A549 (cell line): ENCODE measurements at regions not wholly inside any gene's neighbourhood (a gene's known extent, or its start where the extent isn't known, plus 50 kb on each side); places are given as distances from the start of the nearest gene placed in this dataset.

Experiments
- ATAC-seq, 2 experiments: fragments of 200-7000 bp in 1 of 2; fragments of >200 bp in 1 of 2; cut with Nextera tagmentation in 1 of 2; cut with Tn5 transposase in 1 of 2; 3 replicates each; pipeline versions ENCODE4 v1.8.0 to v1.9.1; 2018 to 2020; ENCODE audit warnings: mild to moderate bottlenecking in 1 of 2, moderate library complexity in 1 of 2
- CTCF ChIA-PET: fragments of 300-600 bp; sonication (Branson Sonifier 250); formaldehyde crosslinking; extraction: SDS; loops from one replicate; lab custom pipeline; 2021; ENCODE audit warnings: antibody characterized with exemption, inconsistent platforms; lab: Yijun Ruan, JAX
- POLR2A ChIA-PET: fragments of 350-600 bp; formaldehyde crosslinking; extraction: SDS; loops from one replicate; lab custom pipeline; 2021; ENCODE audit warnings: antibody characterized with exemption, inconsistent platforms; lab: Yijun Ruan, JAX
- DNase-seq, 2 experiments: peaks; one replicate each; pipeline versions ENCODE4 v3.0.0 to v3.0.0-alpha.2; 2011 to 2016; ENCODE audit warnings: low read depth in 1 of 2, low spot score in 1 of 2
- FAIRE-seq: peaks from 2 replicates; lab custom pipeline; 2011; peaks lifted over from hg19 to GRCh38; lab: Jason Lieb, UNC
- H3K27ac ChIP-seq, 2 experiments: fragments of >200 bp; sonication (Bioruptor Twin); formaldehyde crosslinking; 3 replicates each; pipeline ENCODE4 v1.5.1; 2016 to 2017
- H3K4me1 ChIP-seq: fragments of >200 bp; sonication (Bioruptor Twin); formaldehyde crosslinking; 3 replicates; pipeline ENCODE4 v1.6.1; 2016
- H3K4me2 ChIP-seq: fragments of >200 bp; sonication (Bioruptor Twin); formaldehyde crosslinking; 3 replicates; pipeline ENCODE4 v1.6.1; 2016
- H3K4me3 ChIP-seq: fragments of >200 bp; sonication (Bioruptor Twin); formaldehyde crosslinking; 3 replicates; pipeline ENCODE4 v1.5.1; 2016
- H3K9me3 ChIP-seq: fragments of >200 bp; sonication (Bioruptor Twin); formaldehyde crosslinking; 3 replicates; pipeline ENCODE4 v1.6.1; 2016
- BHLHE40 ChIP-seq: IDR thresholded peaks from 2 replicates; pipeline ENCODE4 v1.6.1; 2012; ENCODE audit warnings: low read depth, low read length, inconsistent platforms
- CBX8 ChIP-seq: fragments of 200-600 bp; sonication (generic); IDR thresholded peaks from 2 replicates; pipeline ENCODE4 v1.6.1; 2016
- CHD4 ChIP-seq: fragments of 200-600 bp; sonication (generic); IDR thresholded peaks from 2 replicates; pipeline ENCODE4 v1.6.1; 2016; ENCODE audit warnings: antibody characterized with exemption, mild to moderate bottlenecking, borderline replicate concordance
- EHF ChIP-seq: fragments of 250-450 bp; sonication (Bioruptor Pico); IDR thresholded peaks from 2 replicates; pipeline ENCODE4 v1.5.0; 2020; ENCODE audit warnings: mild to moderate bottlenecking
- EHMT2 ChIP-seq: fragments of 200-600 bp; sonication (generic); IDR thresholded peaks from 2 replicates; pipeline ENCODE4 v1.6.1; 2016; ENCODE audit warnings: antibody characterized with exemption, low read depth, mild to moderate bottlenecking, moderate library complexity
- FOSB ChIP-seq: fragments of 250-450 bp; sonication (Bioruptor Pico); IDR thresholded peaks from 2 replicates; pipeline ENCODE4 v1.5.0; 2020; ENCODE audit warnings: mild to moderate bottlenecking, moderate library complexity
- HDAC2 ChIP-seq: fragments of 200-600 bp; sonication (generic); IDR thresholded peaks from 2 replicates; pipeline ENCODE4 v1.6.1; 2016
- HEYL ChIP-seq: fragments of 250-450 bp; sonication (Bioruptor Pico); IDR thresholded peaks from 2 replicates; pipeline ENCODE4 v1.8.0; 2021; ENCODE audit warnings: mild to moderate bottlenecking, moderate library complexity
- JUN ChIP-seq, 2 experiments: fragments of >200 bp; sonication (Bioruptor Twin); formaldehyde crosslinking; IDR thresholded peaks; 2 replicates in 1 of 2; 3 replicates in 1 of 2; pipeline ENCODE4 v1.6.1; 2016 to 2017
- JUNB ChIP-seq: fragments of >200 bp; sonication (Bioruptor Twin); formaldehyde crosslinking; IDR thresholded peaks from 2 replicates; pipeline ENCODE4 v1.6.1; 2016
- MAZ ChIP-seq: fragments of 150-350 bp; IDR thresholded peaks from 2 replicates; pipeline ENCODE4 v1.6.1; 2014; ENCODE audit warnings: antibody characterized with exemption, low read depth, low read length, borderline replicate concordance
- PHF8 ChIP-seq: fragments of 200-600 bp; sonication (generic); IDR thresholded peaks from 2 replicates; pipeline ENCODE4 v1.6.1; 2016; ENCODE audit warnings: low read depth, mild to moderate bottlenecking, antibody characterized with exemption, moderate library complexity, borderline replicate concordance
- RAD21 ChIP-seq, 2 experiments: fragments of >200 bp in 1 of 2; sonication (Bioruptor Twin) in 1 of 2; formaldehyde crosslinking in 1 of 2; IDR thresholded peaks in 1 of 2; conservative IDR thresholded peaks in 1 of 2; 2 replicates in 1 of 2; 3 replicates in 1 of 2; pipeline ENCODE4 v1.6.1; 2012 to 2018; ENCODE audit warnings: inconsistent platforms in 1 of 2
- RARB ChIP-seq: fragments of 250-450 bp; sonication (Bioruptor Pico); IDR thresholded peaks from 2 replicates; pipeline ENCODE4 v1.8.0; 2021; ENCODE audit warnings: mild to moderate bottlenecking, moderate library complexity
- TFCP2L1 ChIP-seq: fragments of 250-450 bp; sonication (Bioruptor Pico); IDR thresholded peaks from 2 replicates; pipeline ENCODE4 v1.5.0; 2021; ENCODE audit warnings: mild to moderate bottlenecking
- ZC3H11A ChIP-seq: fragments of 450-650 bp; IDR thresholded peaks from 2 replicates; pipeline ENCODE4 v1.6.1; 2014; ENCODE audit warnings: antibody characterized with exemption, mild to moderate bottlenecking
- ZFP36 ChIP-seq: fragments of 450-650 bp; IDR thresholded peaks from 2 replicates; pipeline ENCODE4 v1.6.1; 2014; ENCODE audit warnings: borderline replicate concordance; ENCODE audit not compliant: partially characterized antibody
- ZSCAN20 ChIP-seq: fragments of 250-450 bp; sonication (Bioruptor Pico); IDR thresholded peaks from 2 replicates; pipeline ENCODE4 v1.8.0; 2022; ENCODE audit warnings: mild to moderate bottlenecking, moderate library complexity
- WGBS: methylation state at CpG from one replicate; pipeline ENCODE4 v1.1.6; 2017; ENCODE audit errors: missing lambda C conversion rate; 5-methylcytosine and 5-hydroxymethylcytosine counted together
- TF ChIP-seq, protein P1 (sequence below): fragments of >200 bp; sonication (Bioruptor Twin); formaldehyde crosslinking; IDR thresholded peaks from 3 replicates; pipeline ENCODE4 v1.5.1; 2016
- TF ChIP-seq, protein P2 (sequence below): fragments of 450-650 bp; IDR thresholded peaks from 2 replicates; pipeline ENCODE4 v1.6.1; 2014; ENCODE audit warnings: antibody characterized with exemption
- TF ChIP-seq, protein P3 (sequence below): fragments of >200 bp; sonication (Bioruptor Twin); formaldehyde crosslinking; IDR thresholded peaks from 3 replicates; pipeline ENCODE4 v1.6.1; 2016
- TF ChIP-seq, protein P4 (sequence below): fragments of 250-450 bp; sonication (Bioruptor Pico); IDR thresholded peaks from 2 replicates; pipeline ENCODE4 v1.5.0; 2021; ENCODE audit warnings: mild to moderate bottlenecking, moderate library complexity, borderline replicate concordance
- TF ChIP-seq, protein P5 (sequence below): fragments of >200 bp; sonication (Bioruptor Twin); formaldehyde crosslinking; IDR thresholded peaks from 2 replicates; pipeline ENCODE4 v1.6.1; 2016
- TF ChIP-seq, protein P6 (sequence below): fragments of 200-600 bp; sonication (generic); IDR thresholded peaks from 2 replicates; pipeline ENCODE4 v1.6.1; 2016; ENCODE audit warnings: antibody characterized with exemption, mild to moderate bottlenecking, moderate library complexity

DNA sequence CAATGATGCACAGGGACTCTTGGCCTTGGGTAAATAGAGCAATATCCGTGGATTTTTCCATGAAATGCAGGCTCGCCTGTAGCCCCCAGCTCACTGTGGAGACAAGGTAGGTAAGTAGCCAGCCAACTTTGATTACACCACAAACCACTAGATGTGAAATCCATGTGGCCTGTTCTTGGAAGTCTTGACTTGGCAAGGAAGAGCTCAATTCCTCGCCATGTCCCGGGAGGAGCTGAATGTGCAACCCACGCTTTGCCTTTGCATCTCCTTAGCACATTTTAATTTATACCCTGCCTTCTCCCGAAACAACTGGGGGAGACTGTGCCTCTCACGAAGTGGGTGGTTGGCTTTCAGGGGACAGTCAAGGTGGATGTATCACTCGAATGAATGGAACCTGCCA lies 347.7 kb upstream of the MKI67 start (continued):
- TF ChIP-seq, protein P1, sequence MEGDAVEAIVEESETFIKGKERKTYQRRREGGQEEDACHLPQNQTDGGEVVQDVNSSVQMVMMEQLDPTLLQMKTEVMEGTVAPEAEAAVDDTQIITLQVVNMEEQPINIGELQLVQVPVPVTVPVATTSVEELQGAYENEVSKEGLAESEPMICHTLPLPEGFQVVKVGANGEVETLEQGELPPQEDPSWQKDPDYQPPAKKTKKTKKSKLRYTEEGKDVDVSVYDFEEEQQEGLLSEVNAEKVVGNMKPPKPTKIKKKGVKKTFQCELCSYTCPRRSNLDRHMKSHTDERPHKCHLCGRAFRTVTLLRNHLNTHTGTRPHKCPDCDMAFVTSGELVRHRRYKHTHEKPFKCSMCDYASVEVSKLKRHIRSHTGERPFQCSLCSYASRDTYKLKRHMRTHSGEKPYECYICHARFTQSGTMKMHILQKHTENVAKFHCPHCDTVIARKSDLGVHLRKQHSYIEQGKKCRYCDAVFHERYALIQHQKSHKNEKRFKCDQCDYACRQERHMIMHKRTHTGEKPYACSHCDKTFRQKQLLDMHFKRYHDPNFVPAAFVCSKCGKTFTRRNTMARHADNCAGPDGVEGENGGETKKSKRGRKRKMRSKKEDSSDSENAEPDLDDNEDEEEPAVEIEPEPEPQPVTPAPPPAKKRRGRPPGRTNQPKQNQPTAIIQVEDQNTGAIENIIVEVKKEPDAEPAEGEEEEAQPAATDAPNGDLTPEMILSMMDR: no peak
- TF ChIP-seq ZFP36 (no peak), FOSB (no peak)
- TF ChIP-seq, protein P2, sequence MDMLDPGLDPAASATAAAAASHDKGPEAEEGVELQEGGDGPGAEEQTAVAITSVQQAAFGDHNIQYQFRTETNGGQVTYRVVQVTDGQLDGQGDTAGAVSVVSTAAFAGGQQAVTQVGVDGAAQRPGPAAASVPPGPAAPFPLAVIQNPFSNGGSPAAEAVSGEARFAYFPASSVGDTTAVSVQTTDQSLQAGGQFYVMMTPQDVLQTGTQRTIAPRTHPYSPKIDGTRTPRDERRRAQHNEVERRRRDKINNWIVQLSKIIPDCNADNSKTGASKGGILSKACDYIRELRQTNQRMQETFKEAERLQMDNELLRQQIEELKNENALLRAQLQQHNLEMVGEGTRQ: no peak

DNA sequence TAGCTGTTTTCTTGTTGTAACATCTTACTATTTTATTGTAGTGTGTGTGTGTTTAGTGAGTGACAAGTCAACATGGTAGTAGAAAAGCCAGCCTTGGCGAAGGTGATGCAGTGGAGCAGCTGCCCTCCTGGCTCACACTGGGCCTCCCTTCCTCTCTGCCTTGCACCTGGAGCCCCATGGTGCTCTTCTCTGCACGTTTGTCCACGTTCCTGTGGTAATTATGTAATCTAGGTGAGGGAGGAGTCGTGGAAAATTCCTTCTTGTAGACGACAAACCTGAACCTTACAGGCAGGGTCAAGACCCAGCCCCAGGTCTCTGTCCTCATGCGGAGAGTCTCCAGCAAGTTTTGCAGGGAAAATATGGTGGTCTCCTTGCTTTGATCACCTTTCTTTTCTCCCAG lies 348.3 kb upstream of the MKI67 start:
- Histone ChIP-seq H3K27ac (no peak overlapping the region), H3K4me3 (no peak overlapping the region), H3K4me1 (no peaks in the 10 kb centered on the region), H3K9me3 (no peaks in the 10 kb centered on the region), H3K4me2 (no peak overlapping the region)
- ATAC-seq: no peak
- ChIA-PET POLR2A (no interaction called here), CTCF (no interaction called here)
- WGBS: 18% methylated on average over 6 of the region's 6 CpGs
- TF ChIP-seq, protein P3, sequence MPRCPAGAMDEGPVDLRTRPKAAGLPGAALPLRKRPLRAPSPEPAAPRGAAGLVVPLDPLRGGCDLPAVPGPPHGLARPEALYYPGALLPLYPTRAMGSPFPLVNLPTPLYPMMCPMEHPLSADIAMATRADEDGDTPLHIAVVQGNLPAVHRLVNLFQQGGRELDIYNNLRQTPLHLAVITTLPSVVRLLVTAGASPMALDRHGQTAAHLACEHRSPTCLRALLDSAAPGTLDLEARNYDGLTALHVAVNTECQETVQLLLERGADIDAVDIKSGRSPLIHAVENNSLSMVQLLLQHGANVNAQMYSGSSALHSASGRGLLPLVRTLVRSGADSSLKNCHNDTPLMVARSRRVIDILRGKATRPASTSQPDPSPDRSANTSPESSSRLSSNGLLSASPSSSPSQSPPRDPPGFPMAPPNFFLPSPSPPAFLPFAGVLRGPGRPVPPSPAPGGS: no peak
- TF ChIP-seq CHD4: no peak
- TF ChIP-seq EHF (CRISPR knock-in tag): no peak
- no peak for TF ChIP-seq PHF8
- no peak for TF ChIP-seq ZC3H11A
- no peak for TF ChIP-seq BHLHE40
- TF ChIP-seq TFCP2L1 (CRISPR knock-in tag): no peak
- TF ChIP-seq JUNB: no peak
- TF ChIP-seq CBX8: no peak
- no peak for TF ChIP-seq MAZ
- no peak for TF ChIP-seq RAD21 (conservative IDR thresholded peaks at IDR 0.05 in 1 of 2, IDR thresholded peaks at IDR 0.05 in 1 of 2)
- no peak for TF ChIP-seq HDAC2
- TF ChIP-seq, protein P4, sequence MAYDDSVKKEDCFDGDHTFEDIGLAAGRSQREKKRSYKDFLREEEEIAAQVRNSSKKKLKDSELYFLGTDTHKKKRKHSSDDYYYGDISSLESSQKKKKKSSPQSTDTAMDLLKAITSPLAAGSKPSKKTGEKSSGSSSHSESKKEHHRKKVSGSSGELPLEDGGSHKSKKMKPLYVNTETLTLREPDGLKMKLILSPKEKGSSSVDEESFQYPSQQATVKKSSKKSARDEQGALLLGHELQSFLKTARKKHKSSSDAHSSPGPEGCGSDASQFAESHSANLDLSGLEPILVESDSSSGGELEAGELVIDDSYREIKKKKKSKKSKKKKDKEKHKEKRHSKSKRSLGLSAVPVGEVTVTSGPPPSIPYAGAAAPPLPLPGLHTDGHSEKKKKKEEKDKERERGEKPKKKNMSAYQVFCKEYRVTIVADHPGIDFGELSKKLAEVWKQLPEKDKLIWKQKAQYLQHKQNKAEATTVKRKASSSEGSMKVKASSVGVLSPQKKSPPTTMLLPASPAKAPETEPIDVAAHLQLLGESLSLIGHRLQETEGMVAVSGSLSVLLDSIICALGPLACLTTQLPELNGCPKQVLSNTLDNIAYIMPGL (CRISPR knock-in tag): no peak
- TF ChIP-seq HEYL (CRISPR knock-in tag): no peak
- TF ChIP-seq, protein P5, sequence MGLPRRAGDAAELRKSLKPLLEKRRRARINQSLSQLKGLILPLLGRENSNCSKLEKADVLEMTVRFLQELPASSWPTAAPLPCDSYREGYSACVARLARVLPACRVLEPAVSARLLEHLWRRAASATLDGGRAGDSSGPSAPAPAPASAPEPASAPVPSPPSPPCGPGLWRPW: no peak
- no peak for TF ChIP-seq EHMT2
- TF ChIP-seq, protein P6, sequence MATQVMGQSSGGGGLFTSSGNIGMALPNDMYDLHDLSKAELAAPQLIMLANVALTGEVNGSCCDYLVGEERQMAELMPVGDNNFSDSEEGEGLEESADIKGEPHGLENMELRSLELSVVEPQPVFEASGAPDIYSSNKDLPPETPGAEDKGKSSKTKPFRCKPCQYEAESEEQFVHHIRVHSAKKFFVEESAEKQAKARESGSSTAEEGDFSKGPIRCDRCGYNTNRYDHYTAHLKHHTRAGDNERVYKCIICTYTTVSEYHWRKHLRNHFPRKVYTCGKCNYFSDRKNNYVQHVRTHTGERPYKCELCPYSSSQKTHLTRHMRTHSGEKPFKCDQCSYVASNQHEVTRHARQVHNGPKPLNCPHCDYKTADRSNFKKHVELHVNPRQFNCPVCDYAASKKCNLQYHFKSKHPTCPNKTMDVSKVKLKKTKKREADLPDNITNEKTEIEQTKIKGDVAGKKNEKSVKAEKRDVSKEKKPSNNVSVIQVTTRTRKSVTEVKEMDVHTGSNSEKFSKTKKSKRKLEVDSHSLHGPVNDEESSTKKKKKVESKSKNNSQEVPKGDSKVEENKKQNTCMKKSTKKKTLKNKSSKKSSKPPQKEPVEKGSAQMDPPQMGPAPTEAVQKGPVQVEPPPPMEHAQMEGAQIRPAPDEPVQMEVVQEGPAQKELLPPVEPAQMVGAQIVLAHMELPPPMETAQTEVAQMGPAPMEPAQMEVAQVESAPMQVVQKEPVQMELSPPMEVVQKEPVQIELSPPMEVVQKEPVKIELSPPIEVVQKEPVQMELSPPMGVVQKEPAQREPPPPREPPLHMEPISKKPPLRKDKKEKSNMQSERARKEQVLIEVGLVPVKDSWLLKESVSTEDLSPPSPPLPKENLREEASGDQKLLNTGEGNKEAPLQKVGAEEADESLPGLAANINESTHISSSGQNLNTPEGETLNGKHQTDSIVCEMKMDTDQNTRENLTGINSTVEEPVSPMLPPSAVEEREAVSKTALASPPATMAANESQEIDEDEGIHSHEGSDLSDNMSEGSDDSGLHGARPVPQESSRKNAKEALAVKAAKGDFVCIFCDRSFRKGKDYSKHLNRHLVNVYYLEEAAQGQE: no peak
- TF ChIP-seq RARB (CRISPR knock-in tag): no peak
- TF ChIP-seq ZSCAN20 (CRISPR knock-in tag): no peak
- TF ChIP-seq JUN (IDR thresholded peaks at IDR 0.05): no peak
- FAIRE-seq: no peak
- DNase-seq: no peak
